ENCODE measurements at regions not wholly inside any gene's neighbourhood (a gene's known extent, or its start where the extent isn't known, plus 50 kb on each side); places are given as distances from the start of the nearest gene placed in this dataset.

GRCh38 chr3:57009802-57010201, 50.7 kb upstream of the SPATA12 start:
- 96% methylated on average over 7 of the region's 7 CpGs for WGBS
- Histone ChIP-seq H3K4me3 (ENCODE audit: low read length) (no peak overlapping the region), H3K4me1 (ENCODE audit: control insufficient read depth, insufficient read depth, low read length) (peaks cover 5% of the 10 kb centered on the region), H3K27me3 (ENCODE audit: control insufficient read depth, insufficient read depth) (no peaks in the 10 kb centered on the region), H3K9me3 (ENCODE audit: control insufficient read depth, low read length) (no peaks in the 10 kb centered on the region), H3K27ac (ENCODE audit: low read length) (no peak overlapping the region)
- intact Hi-C loops (cut with DNase I), result loop anchor here in 2 of 4 donors (5.0 kb wide), 2 partner anchors 57 to 67 kb away; no protein-coding TSS in a partner anchor
- DNase-seq, result no peak
- no peak for ATAC-seq

- intact Hi-C loops (cut with DNase I), result loop anchor here in 2 of 4 donors (5.0 kb wide), 2 partner anchors 58 to 68 kb away; no protein-coding TSS in a partner anchor
- no peak overlapping the region for H3K4me3 ChIP-seq (ENCODE audit: low read length)
- ATAC-seq (peak in 1 of 2 donors; percentile 6), DNase-seq (peak in 1 of 3 donors; percentile 56)
- no peaks in the 10 kb centered on the region for H3K9me3 ChIP-seq (ENCODE audit: control insufficient read depth, low read length)
- H3K4me1 ChIP-seq (ENCODE audit: control insufficient read depth, insufficient read depth, low read length), result peaks cover 5% of the 10 kb centered on the region
- H3K27ac ChIP-seq (ENCODE audit: low read length), result no peak overlapping the region
- 48% methylated on average over 7 of the region's 7 CpGs for WGBS
- H3K27me3 ChIP-seq (ENCODE audit: control insufficient read depth, insufficient read depth), result no peaks in the 10 kb centered on the region
These were observed 51.1 kb upstream of the SPATA12 start for GRCh38 chr3:57009367-57009766.

GRCh38 chr3:57007521-57008460, 52.7 kb upstream of the SPATA12 start:
- no peaks in the 10 kb centered on the region for H3K9me3 ChIP-seq (ENCODE audit: control insufficient read depth, low read length)
- DNase-seq (peak; percentile 82 to 87 (median 83)), ATAC-seq (peak; percentile 91)
- H3K4me1 ChIP-seq (ENCODE audit: control insufficient read depth, insufficient read depth, low read length), result peaks cover 5% of the 10 kb centered on the region
- H3K27me3 ChIP-seq (ENCODE audit: control insufficient read depth, insufficient read depth), result no peaks in the 10 kb centered on the region
- 32% methylated on average over 18 of the region's 18 CpGs for WGBS
- H3K27ac ChIP-seq (ENCODE audit: low read length), result peak overlapping the region; percentile 73
- H3K4me3 ChIP-seq (ENCODE audit: low read length), result no peak overlapping the region
- intact Hi-C loops (cut with DNase I), result loop anchor here in 2 of 4 donors (5.0 kb wide), 2 partner anchors 60 to 70 kb away; no protein-coding TSS in a partner anchor

- no peak overlapping the region for H3K4me3 ChIP-seq (ENCODE audit: low read length)
- peak in 1 of 2 donors; percentile 3 for ATAC-seq
- WGBS, result 51% methylated on average over 7 of the region's 7 CpGs
These were observed 53.5 kb upstream of the SPATA12 start for GRCh38 chr3:57006949-57007419.

GRCh38 chr3:57006179-57006657, 54.2 kb upstream of the SPATA12 start:
- 73% methylated on average over 11 of the region's 11 CpGs for WGBS
- intact Hi-C loops (cut with DNase I), result loop anchor here in 2 of 4 donors (5.0 kb wide), 2 partner anchors 61 to 71 kb away; no protein-coding TSS in a partner anchor
- H3K4me1 ChIP-seq (ENCODE audit: control insufficient read depth, insufficient read depth, low read length), result peaks cover 5% of the 10 kb centered on the region
- no peak overlapping the region for H3K4me3 ChIP-seq (ENCODE audit: low read length)
- H3K27me3 ChIP-seq (ENCODE audit: control insufficient read depth, insufficient read depth), result no peaks in the 10 kb centered on the region
- ATAC-seq (no peak), DNase-seq (no peak)
- no peak overlapping the region for H3K27ac ChIP-seq (ENCODE audit: low read length)
- H3K9me3 ChIP-seq (ENCODE audit: control insufficient read depth, low read length), result no peaks in the 10 kb centered on the region

More at GRCh38 chr3:57006949-57007419, 53.5 kb upstream of the SPATA12 start:
- peak overlapping the region; percentile 31 for H3K27ac ChIP-seq (ENCODE audit: low read length)
- H3K4me1 ChIP-seq (ENCODE audit: control insufficient read depth, insufficient read depth, low read length), result peaks cover 5% of the 10 kb centered on the region
- DNase-seq, result peak in 1 of 3 donors; percentile 45
- no peaks in the 10 kb centered on the region for H3K9me3 ChIP-seq (ENCODE audit: control insufficient read depth, low read length)
- H3K27me3 ChIP-seq (ENCODE audit: control insufficient read depth, insufficient read depth), result no peaks in the 10 kb centered on the region
- intact Hi-C loops (cut with DNase I), result loop anchor here in 2 of 4 donors (5.0 kb wide), 2 partner anchors 60 to 70 kb away; no protein-coding TSS in a partner anchor

GRCh38 chr3:57004229-57004628, 56.2 kb upstream of the SPATA12 start:
- 55% methylated on average over 6 of the region's 6 CpGs for whole genome bisulfite sequencing
- intact Hi-C loops (cut with DNase I), result no loop called here
- ATAC-seq (no peak), DNase-seq (no peak)
- Histone ChIP-seq H3K9me3 (ENCODE audit: control insufficient read depth, low read length) (no peaks in the 10 kb centered on the region), H3K4me3 (ENCODE audit: low read length) (no peak overlapping the region), H3K27ac (ENCODE audit: low read length) (no peak overlapping the region), H3K4me1 (ENCODE audit: control insufficient read depth, insufficient read depth, low read length) (peaks cover 3% of the 10 kb centered on the region), H3K27me3 (ENCODE audit: control insufficient read depth, insufficient read depth) (no peaks in the 10 kb centered on the region)

GRCh38 chr3:57003676-57004075, 56.8 kb upstream of the SPATA12 start:
- H3K4me3 ChIP-seq (ENCODE audit: low read length), result no peak overlapping the region
- DNase-seq, result no peak
- peaks cover 2% of the 10 kb centered on the region for H3K4me1 ChIP-seq (ENCODE audit: control insufficient read depth, insufficient read depth, low read length)
- H3K9me3 ChIP-seq (ENCODE audit: control insufficient read depth, low read length), result no peaks in the 10 kb centered on the region
- intact Hi-C loops (cut with DNase I), result no loop called here
- H3K27me3 ChIP-seq (ENCODE audit: control insufficient read depth, insufficient read depth), result no peaks in the 10 kb centered on the region
- no peak overlapping the region for H3K27ac ChIP-seq (ENCODE audit: low read length)
- no peak for ATAC-seq
- 91% methylated on average over 2 of the region's 2 CpGs for WGBS

- intact Hi-C loops (cut with DNase I), result no loop called here
- H3K9me3 ChIP-seq (ENCODE audit: control insufficient read depth, low read length), result no peaks in the 10 kb centered on the region
- DNase-seq, result no peak
- H3K4me3 ChIP-seq (ENCODE audit: low read length), result no peak overlapping the region
- peaks cover 2% of the 10 kb centered on the region for H3K4me1 ChIP-seq (ENCODE audit: control insufficient read depth, insufficient read depth, low read length)
- no peak overlapping the region for H3K27ac ChIP-seq (ENCODE audit: low read length)
- no peaks in the 10 kb centered on the region for H3K27me3 ChIP-seq (ENCODE audit: control insufficient read depth, insufficient read depth)
- WGBS, result 87% methylated on average over 5 of the region's 5 CpGs
- ATAC-seq, result no peak
These were observed 59.1 kb upstream of the SPATA12 start for GRCh38 chr3:57001356-57001755.

- no peaks in the 10 kb centered on the region for H3K9me3 ChIP-seq (ENCODE audit: control insufficient read depth, low read length)
- no peaks in the 10 kb centered on the region for H3K27me3 ChIP-seq (ENCODE audit: control insufficient read depth, insufficient read depth)
- 96% methylated on average over 4 of the region's 4 CpGs for WGBS
- ATAC-seq (no peak), DNase-seq (no peak)
- no peak overlapping the region for H3K4me3 ChIP-seq (ENCODE audit: low read length)
- intact Hi-C loops (cut with DNase I), result no loop called here
- H3K4me1 ChIP-seq (ENCODE audit: control insufficient read depth, insufficient read depth, low read length), result peaks cover 2% of the 10 kb centered on the region
- no peak overlapping the region for H3K27ac ChIP-seq (ENCODE audit: low read length)
These were observed 60.5 kb upstream of the SPATA12 start for GRCh38 chr3:57000012-57000411.

- no peak overlapping the region for H3K27ac ChIP-seq (ENCODE audit: low read length)
- intact Hi-C loops (cut with DNase I), result loop anchor here (5.0 to 10.0 kb wide), 5 partner anchors 75 to 225 kb away; partner anchors contain the start of gene APPL1 (in 1 of the 4)
- H3K4me1 ChIP-seq (ENCODE audit: control insufficient read depth, insufficient read depth, low read length), result peaks cover 2% of the 10 kb centered on the region
- no peak for DNase-seq
- no peak for ATAC-seq
- no peaks in the 10 kb centered on the region for H3K27me3 ChIP-seq (ENCODE audit: control insufficient read depth, insufficient read depth)
- H3K9me3 ChIP-seq (ENCODE audit: control insufficient read depth, low read length), result no peaks in the 10 kb centered on the region
- H3K4me3 ChIP-seq (ENCODE audit: low read length), result no peak overlapping the region
These were observed 60.9 kb upstream of the SPATA12 start for GRCh38 chr3:56999547-56999946.

GRCh38 chr3:56998076-56998529, 62.4 kb upstream of the SPATA12 start:
- H3K27ac ChIP-seq (ENCODE audit: low read length), result no peak overlapping the region
- ATAC-seq (peak; percentile 71 to 81), DNase-seq (no peak)

More at GRCh38 chr3:56998076-56998529, 62.4 kb upstream of the SPATA12 start:
- no peak overlapping the region for H3K4me3 ChIP-seq (ENCODE audit: low read length)
- intact Hi-C loops (cut with DNase I), result loop anchor here (5.0 to 10.0 kb wide), 5 partner anchors 77 to 227 kb away; partner anchors contain the start of gene APPL1 (in 1 of the 4)
- H3K27me3 ChIP-seq (ENCODE audit: control insufficient read depth, insufficient read depth), result no peaks in the 10 kb centered on the region
- peaks cover 2% of the 10 kb centered on the region for H3K4me1 ChIP-seq (ENCODE audit: control insufficient read depth, insufficient read depth, low read length)
- no peaks in the 10 kb centered on the region for H3K9me3 ChIP-seq (ENCODE audit: control insufficient read depth, low read length)
- 36% methylated on average over 3 of the region's 3 CpGs for WGBS
